ACC112 (cell line): ENCODE measurements at regions not wholly inside any gene's neighbourhood (a gene's known extent, or its start where the extent isn't known, plus 50 kb on each side); places are given as distances from the start of the nearest gene placed in this dataset.

Experiments
- H2AFZ ChIP-seq: fragments of 200-600 bp; sonication (generic); one replicate; pipeline ENCODE4 v1.6.0; 2017; ENCODE audit warnings: antibody characterized with exemption, low read length; ENCODE audit not compliant: unreplicated experiment
- H3K27ac ChIP-seq: fragments of 200-600 bp; sonication (generic); 2 replicates; pipeline ENCODE4 v1.5.1; 2014; ENCODE audit warnings: low read depth, mild to moderate bottlenecking, antibody characterized with exemption, low read length, moderate library complexity
- H3K27me3 ChIP-seq: fragments of 200-600 bp; sonication (generic); 2 replicates; pipeline ENCODE4 v1.6.1; 2014; ENCODE audit warnings: mild to moderate bottlenecking, antibody characterized with exemption, low read length, moderate library complexity, mixed read lengths; ENCODE audit not compliant: insufficient read depth
- H3K36me3 ChIP-seq: fragments of 200-600 bp; sonication (generic); 2 replicates; pipeline ENCODE4 v1.6.1; 2016; ENCODE audit warnings: mild to moderate bottlenecking, antibody characterized with exemption, low read length, moderate library complexity, mixed read lengths; ENCODE audit not compliant: insufficient read depth
- H3K4me1 ChIP-seq: fragments of 200-600 bp; sonication (generic); one replicate; pipeline ENCODE4 v1.6.1; 2016; ENCODE audit warnings: low read length, mixed read lengths; ENCODE audit not compliant: insufficient read depth, unreplicated experiment, control insufficient read depth
- H3K4me3 ChIP-seq: fragments of 200-600 bp; sonication (generic); 2 replicates; pipeline ENCODE4 v1.5.1; 2014; ENCODE audit warnings: mild to moderate bottlenecking, low read depth, low read length
- H3K79me2 ChIP-seq: fragments of 200-600 bp; sonication (generic); one replicate; pipeline ENCODE4 v1.6.0; 2016; ENCODE audit warnings: low read length; ENCODE audit not compliant: control insufficient read depth, unreplicated experiment, insufficient read depth

DNA sequence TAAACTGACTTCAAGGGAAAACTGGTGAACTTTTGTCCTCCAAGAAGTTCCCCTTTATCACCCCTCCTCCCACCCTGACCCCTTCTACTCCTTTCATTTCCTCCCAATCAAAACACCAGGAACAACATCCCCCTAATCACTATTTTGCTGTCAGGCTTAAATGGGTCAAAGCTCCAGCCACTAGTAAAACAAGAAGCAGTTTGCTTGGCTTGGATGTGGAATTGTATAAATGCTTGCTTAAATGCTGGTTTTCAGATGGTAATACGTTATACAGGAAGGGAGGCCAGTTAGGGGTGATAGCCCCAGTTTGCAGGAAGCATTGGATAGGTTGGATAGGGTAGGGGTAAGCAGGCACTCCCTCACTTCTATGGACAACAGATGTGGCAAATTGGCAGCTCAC is 473.6 kb downstream of the AGTPBP1 start:
- Histone ChIP-seq H3K79me2 (no peaks in the 10 kb centered on the region), H3K27ac (no peak overlapping the region), H3K4me3 (no peak overlapping the region), H3K4me1 (no peaks in the 10 kb centered on the region), H2AFZ (no peak overlapping the region), H3K27me3 (peaks cover 30% of the 10 kb centered on the region; the same call in 1 of the 2 replicates), H3K36me3 (no peaks in the 10 kb centered on the region)

DNA sequence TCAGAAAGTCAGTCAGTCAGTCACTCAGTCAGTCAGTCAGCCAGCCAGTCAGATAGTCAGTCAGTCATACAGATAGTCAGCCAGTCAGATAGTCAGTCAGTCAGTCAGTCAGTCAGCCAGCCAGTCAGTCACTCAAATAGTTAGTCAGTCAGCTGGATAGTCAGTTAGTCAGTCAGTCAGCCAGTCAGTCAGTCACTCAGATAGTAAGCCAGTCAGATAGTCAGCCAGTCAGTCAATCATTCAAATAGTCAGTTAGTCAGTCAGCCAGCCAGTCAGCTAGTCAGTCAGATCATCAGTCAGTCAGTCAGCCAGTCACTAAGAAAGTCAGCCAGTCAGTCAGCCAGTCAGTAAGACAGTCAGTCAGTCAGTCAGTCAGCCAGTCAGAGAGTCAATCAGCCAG is 477.1 kb downstream of the AGTPBP1 start:
- no peaks in the 10 kb centered on the region for H3K79me2 ChIP-seq
- H3K27me3 ChIP-seq: peaks cover 25% of the 10 kb centered on the region; the same call in 1 of the 2 replicates
- no peak overlapping the region for H3K27ac ChIP-seq
- H3K4me1 ChIP-seq: no peaks in the 10 kb centered on the region
- no peak overlapping the region for H2AFZ ChIP-seq
- H3K36me3 ChIP-seq: no peaks in the 10 kb centered on the region
- H3K4me3 ChIP-seq: no peak overlapping the region

DNA sequence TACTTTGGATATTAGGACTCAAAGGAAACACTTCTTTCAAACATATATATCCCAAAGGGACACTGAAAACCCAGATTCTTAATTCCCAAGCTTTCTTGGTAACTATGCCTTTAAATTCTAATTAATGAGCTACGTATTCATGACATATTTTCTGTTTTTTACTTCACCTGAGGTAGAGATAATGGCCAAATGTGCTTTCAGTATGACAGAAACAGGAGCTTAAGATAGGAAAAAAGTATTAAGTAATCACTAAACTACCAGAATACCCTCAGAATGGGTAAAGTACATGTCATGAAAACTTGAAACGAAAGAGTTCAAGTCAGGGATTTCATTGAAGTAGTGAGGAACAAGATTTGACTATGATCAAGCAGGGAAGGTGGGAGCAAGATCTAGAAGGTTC is 478.5 kb downstream of the AGTPBP1 start:
- H3K4me1 ChIP-seq: peaks cover 3% of the 10 kb centered on the region
- H3K36me3 ChIP-seq: no peaks in the 10 kb centered on the region
- H3K4me3 ChIP-seq: no peak overlapping the region
- peaks cover 20% of the 10 kb centered on the region; the same call in 1 of the 2 replicates for H3K27me3 ChIP-seq
- no peak overlapping the region for H2AFZ ChIP-seq
- H3K27ac ChIP-seq: no peak overlapping the region
- no peaks in the 10 kb centered on the region for H3K79me2 ChIP-seq

DNA sequence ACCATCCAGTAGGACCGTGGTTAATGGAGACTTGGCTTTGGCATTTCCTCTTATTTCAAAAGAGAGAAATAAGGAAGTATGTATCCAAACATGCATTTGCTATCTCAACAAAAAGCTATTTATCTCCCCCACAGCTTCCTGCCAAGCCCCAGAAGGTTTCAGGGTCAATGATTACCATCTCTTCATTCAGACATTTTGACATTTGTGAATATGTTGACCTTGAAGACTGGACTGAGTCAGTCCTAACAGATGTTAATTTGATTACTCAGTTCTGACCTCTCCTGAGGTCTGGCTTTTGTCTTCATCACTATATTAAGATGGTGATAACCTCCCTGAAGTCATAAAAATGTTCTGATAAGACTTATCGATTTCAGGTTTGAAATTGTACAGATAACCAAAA is 479.4 kb downstream of the AGTPBP1 start:
- no peaks in the 10 kb centered on the region for H3K79me2 ChIP-seq
- H3K36me3 ChIP-seq: no peaks in the 10 kb centered on the region
- no peak overlapping the region for H2AFZ ChIP-seq
- H3K27ac ChIP-seq: no peak overlapping the region
- peaks cover 18% of the 10 kb centered on the region; the same call in 1 of the 2 replicates for H3K27me3 ChIP-seq
- peaks cover 3% of the 10 kb centered on the region for H3K4me1 ChIP-seq
- H3K4me3 ChIP-seq: no peak overlapping the region

DNA sequence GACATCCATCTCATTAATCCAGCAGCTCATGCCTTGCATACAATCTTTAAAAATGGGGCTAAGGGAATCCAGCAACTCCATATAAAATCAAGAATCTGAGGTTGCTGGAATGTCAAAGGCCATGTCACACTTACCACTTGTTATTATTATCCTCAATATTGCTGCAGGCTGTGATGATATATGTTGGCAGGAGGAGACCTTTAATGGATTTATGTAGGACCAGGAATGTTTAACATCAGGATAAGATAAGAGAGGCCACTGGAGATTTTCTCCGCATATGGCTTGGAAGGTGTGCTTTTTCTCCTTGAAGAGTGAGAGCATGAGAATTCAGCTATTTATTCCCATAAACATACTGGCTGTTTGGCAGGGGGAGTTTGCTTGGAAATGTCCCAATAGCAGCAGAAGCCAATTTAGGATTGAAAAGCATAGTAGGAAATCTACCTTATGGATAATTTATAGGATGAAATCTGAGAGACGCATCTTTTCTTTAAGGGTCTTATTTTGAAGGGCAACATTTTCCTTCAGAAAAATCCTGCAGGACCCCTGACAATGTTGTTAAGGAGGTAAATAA is 481.4 kb downstream of the AGTPBP1 start:
- Histone ChIP-seq H2AFZ (no peak overlapping the region), H3K4me1 (peaks cover 3% of the 10 kb centered on the region), H3K27me3 (peaks cover 14% of the 10 kb centered on the region; the same call in 1 of the 2 replicates), H3K79me2 (no peaks in the 10 kb centered on the region), H3K4me3 (no peak overlapping the region), H3K27ac (no peak overlapping the region), H3K36me3 (no peaks in the 10 kb centered on the region)

DNA sequence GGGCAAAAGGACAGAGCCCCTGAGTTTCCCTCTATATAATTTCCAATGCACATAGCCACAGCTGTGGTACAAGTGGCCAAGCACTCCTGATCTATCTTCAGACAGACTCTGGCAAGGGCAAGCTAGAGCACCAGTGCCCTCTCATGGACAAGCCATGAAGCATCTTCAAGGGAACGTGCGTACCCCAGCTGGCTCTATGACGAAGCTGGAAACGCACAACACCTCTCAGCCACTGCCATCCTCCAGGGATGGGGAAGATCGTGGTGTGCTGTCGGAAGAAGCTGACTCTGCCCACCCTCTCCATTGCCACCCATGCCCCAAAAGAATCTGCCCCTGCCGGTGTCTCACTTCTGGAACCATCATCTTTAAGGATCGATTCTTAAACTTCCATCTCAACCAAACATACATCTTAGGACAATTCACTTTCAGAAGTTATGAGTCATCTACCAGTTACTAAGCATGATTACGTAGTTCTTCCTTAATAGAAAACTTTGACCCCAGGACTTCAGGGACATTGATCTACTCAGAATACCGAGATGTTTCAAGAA is 482.9 kb downstream of the AGTPBP1 start:
- H3K27me3 ChIP-seq: peaks cover 13% of the 10 kb centered on the region; the same call in 1 of the 2 replicates
- H3K4me3 ChIP-seq: peak overlapping the region; percentile 66
- no peak overlapping the region for H3K27ac ChIP-seq
- H3K4me1 ChIP-seq: peaks cover 3% of the 10 kb centered on the region
- no peaks in the 10 kb centered on the region for H3K36me3 ChIP-seq
- no peaks in the 10 kb centered on the region for H3K79me2 ChIP-seq
- no peak overlapping the region for H2AFZ ChIP-seq

DNA sequence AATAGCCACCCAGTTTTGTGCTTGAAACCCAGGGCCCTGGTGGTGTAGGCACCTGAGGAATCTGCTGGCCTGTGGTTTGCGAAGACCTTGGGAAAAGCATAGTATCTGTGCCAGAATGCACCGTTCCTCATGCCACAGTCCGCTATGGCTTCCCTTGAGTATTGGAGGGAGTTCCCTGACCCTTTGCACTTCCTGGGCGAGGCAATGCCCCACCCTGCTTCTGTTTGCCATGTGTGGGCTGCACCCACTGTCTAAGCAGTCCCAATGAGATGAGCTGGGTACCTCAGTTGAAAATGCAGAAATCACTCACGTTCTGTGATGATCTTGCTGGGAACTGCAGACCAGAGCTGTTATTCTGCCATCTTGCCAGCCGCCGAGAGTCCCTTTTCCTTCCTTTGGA is 483.5 kb downstream of the AGTPBP1 start:
- peaks cover 6% of the 10 kb centered on the region; the same call in 1 of the 2 replicates for H3K27me3 ChIP-seq
- no peaks in the 10 kb centered on the region for H3K36me3 ChIP-seq
- H2AFZ ChIP-seq: no peak overlapping the region
- no peaks in the 10 kb centered on the region for H3K79me2 ChIP-seq
- no peak overlapping the region for H3K27ac ChIP-seq
- no peak overlapping the region for H3K4me3 ChIP-seq
- H3K4me1 ChIP-seq: peaks cover 3% of the 10 kb centered on the region

DNA sequence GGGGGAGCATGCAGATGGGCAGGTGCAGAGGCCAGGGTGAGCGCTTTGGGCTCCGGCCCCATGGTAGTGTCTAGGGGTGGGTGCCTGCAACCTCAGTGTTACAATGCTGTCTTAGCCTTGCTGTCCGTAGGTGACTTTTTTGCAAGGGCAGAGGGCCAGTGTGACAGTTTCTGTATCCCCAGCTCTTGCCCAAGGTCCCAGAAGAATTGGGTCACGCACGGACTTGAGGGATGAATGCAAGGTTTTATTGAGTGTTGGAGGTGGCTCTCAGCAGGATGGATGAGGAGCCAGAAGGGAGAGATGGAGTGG is 492.5 kb downstream of the AGTPBP1 start:
- Histone ChIP-seq H3K4me3 (no peak overlapping the region), H3K4me1 (peaks cover 9% of the 10 kb centered on the region), H3K27me3 (peaks cover under 1% of the 10 kb centered on the region; the same call in 1 of the 2 replicates), H3K36me3 (no peaks in the 10 kb centered on the region), H3K79me2 (no peaks in the 10 kb centered on the region), H3K27ac (no peak overlapping the region), H2AFZ (no peak overlapping the region)

DNA sequence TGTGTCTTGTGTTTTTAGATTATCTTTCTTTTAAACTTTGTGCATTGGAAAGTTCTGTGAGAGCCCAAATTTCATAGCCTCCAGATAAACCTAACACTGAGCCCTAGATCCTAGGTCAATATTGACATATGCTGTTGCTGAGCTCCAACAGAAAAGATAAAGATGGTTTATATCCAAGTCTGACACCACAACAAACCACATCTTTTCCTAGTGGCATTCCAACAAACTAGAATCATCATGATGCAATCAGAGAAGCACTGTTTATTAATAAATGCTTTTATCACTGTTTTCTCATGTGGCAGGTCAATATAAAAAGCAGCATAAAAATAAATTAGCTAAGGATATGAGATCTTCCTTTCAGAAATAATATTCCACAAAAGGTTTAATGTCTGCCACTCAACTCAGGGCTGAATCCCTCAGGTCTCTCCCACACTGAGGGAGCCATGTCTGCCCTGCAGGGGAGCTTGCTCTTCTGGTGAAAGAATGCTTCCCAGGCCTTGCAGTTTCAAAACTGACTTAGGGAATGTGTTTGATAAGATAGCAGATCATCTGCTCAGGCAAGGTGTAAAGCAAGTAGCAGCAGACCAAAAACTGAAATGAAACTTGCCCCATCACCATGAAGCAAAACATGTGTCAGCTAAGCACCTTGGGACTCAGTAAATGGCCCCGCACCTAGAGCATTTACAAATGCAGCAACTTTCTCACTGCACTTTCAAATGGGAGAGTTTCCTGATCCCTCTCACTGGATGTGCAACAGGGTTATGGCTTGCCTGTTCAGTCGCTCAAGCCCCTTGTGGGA is 493.0 kb downstream of the AGTPBP1 start:
- Histone ChIP-seq H3K27me3 (peaks cover 5% of the 10 kb centered on the region), H3K27ac (no peak overlapping the region), H3K79me2 (no peaks in the 10 kb centered on the region), H3K36me3 (no peaks in the 10 kb centered on the region), H3K4me1 (peaks cover 9% of the 10 kb centered on the region), H3K4me3 (no peak overlapping the region), H2AFZ (no peak overlapping the region)

DNA sequence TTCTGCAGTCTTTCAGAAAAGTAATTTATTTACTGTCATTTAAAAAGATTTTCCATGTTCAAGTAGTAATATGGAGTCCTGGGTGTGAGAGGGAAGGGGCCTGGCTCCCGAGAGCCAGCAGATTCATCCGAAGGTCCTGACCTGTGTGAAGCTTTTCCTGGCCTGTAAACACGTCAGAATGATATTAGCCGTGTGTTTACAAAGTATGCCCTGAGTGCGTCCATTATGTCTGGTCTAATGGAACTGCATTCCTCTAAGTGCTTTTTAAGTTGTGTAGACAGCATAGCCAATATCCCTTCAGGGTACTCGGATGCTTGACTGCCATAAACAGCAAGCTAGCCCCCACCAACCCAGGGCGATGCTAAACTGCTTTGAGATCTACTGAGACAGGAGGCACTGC is 495.2 kb downstream of the AGTPBP1 start:
- no peak overlapping the region for H3K4me3 ChIP-seq
- peaks cover 9% of the 10 kb centered on the region for H3K4me1 ChIP-seq
- H2AFZ ChIP-seq: no peak overlapping the region
- no peak overlapping the region for H3K27ac ChIP-seq
- H3K36me3 ChIP-seq: no peaks in the 10 kb centered on the region
- H3K79me2 ChIP-seq: no peaks in the 10 kb centered on the region
- H3K27me3 ChIP-seq: peaks cover 5% of the 10 kb centered on the region

DNA sequence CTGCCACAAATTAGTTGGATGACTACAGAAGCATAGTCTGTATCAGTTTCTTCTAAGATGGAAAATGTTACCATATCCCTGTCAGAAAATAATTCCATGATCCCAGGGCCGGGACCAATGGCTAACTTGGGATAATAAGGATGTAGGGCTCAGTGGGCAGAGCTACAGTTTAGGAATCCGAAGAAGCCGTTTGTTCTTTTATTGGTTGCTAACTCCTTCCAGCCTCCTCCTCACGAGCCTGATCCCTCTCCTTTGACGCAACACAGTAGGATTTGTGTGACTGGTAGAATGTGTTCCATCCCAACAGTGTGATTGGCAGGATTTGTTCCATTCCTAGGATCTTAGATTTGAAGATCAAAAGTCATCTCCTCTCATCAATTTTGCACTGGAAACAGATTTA is 496.9 kb downstream of the AGTPBP1 start:
- Histone ChIP-seq H3K79me2 (no peaks in the 10 kb centered on the region), H3K4me3 (no peak overlapping the region), H3K36me3 (no peaks in the 10 kb centered on the region), H3K27ac (no peak overlapping the region), H2AFZ (no peak overlapping the region), H3K4me1 (peaks cover 9% of the 10 kb centered on the region), H3K27me3 (peaks cover 7% of the 10 kb centered on the region)
